ENCODE measurements at regions not wholly inside any gene's neighbourhood (a gene's known extent, or its start where the extent isn't known, plus 50 kb on each side); places are given as distances from the start of the nearest gene placed in this dataset.
"Not testable (repeated sequence)": the region's sequence is repeated elsewhere in the genome, so short reads cannot be mapped to it uniquely, and the experiment has no call there.

- FAIRE-seq (no peak), DNase-seq (ENCODE audit: insufficient read length) (no peak)
- TF ChIP-seq TAF1 (IDR thresholded peaks at IDR 0.05; ENCODE audit: borderline replicate concordance, low read depth, low read length) (no peak), POLR2AphosphoS5 (IDR thresholded peaks at IDR 0.05; ENCODE audit: low read depth, low read length) (no peak), POLR2A (IDR thresholded peaks at IDR 0.05; ENCODE audit: low read depth, low read length) (no peak)
These were observed 64.6 kb upstream of the PPP3CA start for GRCh38 chr4:101411926-101412325.

GRCh38 chr4:101411281-101411910 is 64.1 kb upstream of the PPP3CA start:
- DNase-seq (ENCODE audit: insufficient read length); FAIRE-seq: not testable (repeated sequence)

GRCh38 chr4:101400096-101400495 is 52.8 kb upstream of the PPP3CA start:
- DNase-seq (ENCODE audit: insufficient read length) (no peak), FAIRE-seq (no peak)
- TF ChIP-seq POLR2AphosphoS5 (IDR thresholded peaks at IDR 0.05; ENCODE audit: low read depth, low read length) (no peak), POLR2A (IDR thresholded peaks at IDR 0.05; ENCODE audit: low read depth, low read length) (no peak), TAF1 (IDR thresholded peaks at IDR 0.05; ENCODE audit: borderline replicate concordance, low read depth, low read length) (no peak)

GRCh38 chr4:101398807-101399206 is 51.5 kb upstream of the PPP3CA start:
- TF ChIP-seq TAF1 (IDR thresholded peaks at IDR 0.05; ENCODE audit: borderline replicate concordance, low read depth, low read length) (no peak), POLR2AphosphoS5 (IDR thresholded peaks at IDR 0.05; ENCODE audit: low read depth, low read length) (no peak), POLR2A (IDR thresholded peaks at IDR 0.05; ENCODE audit: low read depth, low read length) (no peak)
- DNase-seq (ENCODE audit: insufficient read length), result no peak
- no peak for FAIRE-seq

All from GM12892 (cell line).